ENCODE measurements at regions not wholly inside any gene's neighbourhood (a gene's known extent, or its start where the extent isn't known, plus 50 kb on each side); places are given as distances from the start of the nearest gene placed in this dataset.
A peak's percentile ranks its signal among the peaks of the same experiment; 100 is the strongest.

GRCh38 chr2:158745067-158745865 is 49.9 kb upstream of the DAPL1 start:
- peak; percentile 43 for DNase-seq
- no peaks in the 10 kb centered on the region for H3K4me1 ChIP-seq (ENCODE audit: insufficient read depth, low read length)

More at GRCh38 chr2:158745067-158745865, 49.9 kb upstream of the DAPL1 start:
- no peak for TF ChIP-seq EZH2 (IDR thresholded peaks at IDR 0.05; ENCODE audit: borderline replicate concordance, low read depth, low read length, severe bottlenecking)
- peak; percentile 64 for TF ChIP-seq CTCF (IDR thresholded peaks at IDR 0.05; ENCODE audit: borderline replicate concordance, extremely low read depth, low read length, poor library complexity, severe bottlenecking)
- Histone ChIP-seq H2AFZ (ENCODE audit: low read depth, low read length) (no peak overlapping the region), H3K4me3 (ENCODE audit: low read depth in 1 of 2, low read length in 2 of 2) (no peak overlapping the region), H3K9me3 (ENCODE audit: insufficient read depth, low read length, severe bottlenecking) (no peaks in the 10 kb centered on the region), H4K20me1 (ENCODE audit: insufficient read depth, low read length) (no peaks in the 10 kb centered on the region), H3K27me3 (ENCODE audit: insufficient read depth, low read length, poor library complexity) (peaks cover 6% of the 10 kb centered on the region), H3K36me3 (ENCODE audit: insufficient read depth, low read length) (no peaks in the 10 kb centered on the region), H3K79me2 (ENCODE audit: insufficient read depth, low read length) (no peaks in the 10 kb centered on the region), H3K4me2 (ENCODE audit: insufficient read depth, low read length) (no peak overlapping the region), H3K9ac (ENCODE audit: low read depth, low read length) (no peak overlapping the region), H3K27ac (ENCODE audit: low read length) (no peak overlapping the region)
- ATAC-seq (ENCODE audit: insufficient read depth, low read depth), result peak; percentile 76

Measured in DND-41 (cell line).